AG09319 (cell line): ENCODE measurements at regions not wholly inside any gene's neighbourhood (a gene's known extent, or its start where the extent isn't known, plus 50 kb on each side); places are given as distances from the start of the nearest gene placed in this dataset.

Source experiments
- DNase-seq: peaks from one replicate; pipeline ENCODE4 v3.0.0-alpha.2; 2010; ENCODE audit warnings: low read depth; ENCODE audit errors: extremely low read depth
- CTCF ChIP-seq: IDR thresholded peaks from 2 replicates; pipeline ENCODE4 v1.5.1; 2011; ENCODE audit warnings: low read depth, mild to moderate bottlenecking, inconsistent platforms, low read length, moderate library complexity

DNA sequence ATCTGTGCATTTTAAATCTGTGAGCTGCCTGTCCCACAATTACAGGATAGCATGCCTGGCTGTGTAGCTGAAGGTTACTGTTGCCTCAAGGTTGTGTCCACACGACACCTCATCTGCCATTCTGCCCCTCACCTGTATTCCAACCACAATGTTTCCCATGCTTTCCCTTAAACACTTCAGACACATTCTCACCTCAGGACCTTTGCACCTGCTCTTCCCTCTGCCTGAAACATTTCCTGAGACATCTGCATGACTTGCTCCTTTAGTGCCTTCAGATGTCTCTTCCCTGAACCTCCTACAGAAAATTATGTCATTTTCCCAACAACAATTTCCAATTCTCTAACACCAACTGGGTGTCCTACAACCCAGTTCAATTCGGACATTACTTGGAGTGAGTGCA, 120.4 kb downstream of the ZNF608 start:
- no peak for TF ChIP-seq CTCF
- no peak for DNase-seq

- DNase-seq = no peak
- no peak for TF ChIP-seq CTCF
Measured at GRCh38 chr5:124623265-124623664, 123.2 kb downstream of the ZNF608 start.

DNA sequence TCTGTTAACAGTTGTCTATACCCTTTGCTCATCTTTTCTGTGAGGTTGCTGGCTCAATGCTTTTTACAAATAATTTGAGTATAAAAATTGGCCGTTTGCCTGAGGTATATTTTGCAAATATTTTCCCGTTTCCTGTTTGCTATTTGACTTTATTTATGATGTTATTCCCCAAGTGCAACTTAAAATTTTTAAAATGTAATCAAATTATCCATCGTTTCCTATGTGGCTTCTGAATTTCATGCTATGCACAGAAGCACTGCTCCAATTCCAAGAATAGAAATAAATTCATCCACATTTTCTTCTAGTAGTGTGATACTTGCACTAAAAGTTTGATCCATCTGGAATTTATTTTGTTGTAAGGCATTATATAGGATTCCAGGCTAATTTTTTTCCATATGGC, 123.6 kb downstream of the ZNF608 start:
- TF ChIP-seq CTCF = no peak

DNA sequence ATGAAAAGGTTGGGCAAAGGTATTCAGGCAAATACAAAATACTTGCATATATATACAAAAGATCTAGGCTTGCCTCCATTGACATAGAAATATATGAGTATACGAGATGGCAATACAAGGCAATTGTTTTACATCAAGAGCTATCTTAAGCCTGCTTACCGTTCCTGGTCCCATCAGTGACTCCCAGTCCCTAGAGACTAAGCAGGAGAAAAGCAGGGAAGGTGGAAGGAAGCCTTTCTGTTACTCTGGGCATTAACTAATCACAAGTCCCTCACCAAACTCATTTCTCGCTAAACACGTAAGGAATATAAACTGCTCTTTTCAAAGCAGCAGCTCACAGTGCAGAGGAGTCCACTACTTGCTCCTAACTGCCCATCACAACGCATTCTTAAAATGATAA, 125.2 kb downstream of the ZNF608 start:
- no peak for DNase-seq
- TF ChIP-seq CTCF = no peak

More for the DNA sequence above, 123.6 kb downstream of the ZNF608 start:
- no peak for DNase-seq

DNA sequence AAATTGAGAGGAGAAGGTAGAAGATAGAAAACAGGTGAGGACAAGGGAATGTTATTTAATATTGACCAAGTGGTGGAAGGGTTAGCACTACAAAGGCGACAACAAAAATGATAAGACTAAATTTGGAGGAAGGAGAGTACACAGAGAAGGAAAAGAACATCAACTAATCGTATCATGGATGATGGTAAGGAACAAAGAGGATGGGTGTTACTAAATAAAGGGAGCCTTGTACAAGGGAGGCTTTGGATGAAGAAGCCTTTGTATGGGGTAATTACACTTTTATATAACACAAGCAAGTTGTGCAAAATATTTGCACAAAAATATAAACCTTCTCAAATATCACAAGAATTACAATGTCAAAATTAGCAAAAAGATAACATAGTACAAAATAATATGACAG, 125.7 kb downstream of the ZNF608 start:
- TF ChIP-seq CTCF = no peak

DNA sequence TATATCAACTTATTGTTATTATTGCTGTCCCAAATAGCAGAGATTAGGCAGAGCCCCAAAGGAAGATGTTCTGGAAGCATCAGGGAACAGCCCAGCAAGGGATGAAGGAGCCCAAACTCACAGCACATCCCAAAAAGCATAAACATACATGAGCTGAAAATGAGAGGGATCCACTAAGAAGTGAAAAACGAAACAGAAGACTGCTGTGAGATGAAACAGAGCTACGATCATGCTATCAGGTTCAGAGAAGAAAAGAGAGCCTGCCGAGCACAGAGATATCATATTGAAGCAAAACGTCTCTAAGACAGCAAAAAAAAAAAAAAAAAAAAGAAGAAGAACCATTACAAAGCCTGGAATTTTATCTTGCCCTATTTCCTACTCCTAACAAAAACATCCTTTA, 127.3 kb downstream of the ZNF608 start:
- no peak for DNase-seq
- no peak for TF ChIP-seq CTCF

More for the DNA sequence above, 125.7 kb downstream of the ZNF608 start:
- DNase-seq = no peak

DNA sequence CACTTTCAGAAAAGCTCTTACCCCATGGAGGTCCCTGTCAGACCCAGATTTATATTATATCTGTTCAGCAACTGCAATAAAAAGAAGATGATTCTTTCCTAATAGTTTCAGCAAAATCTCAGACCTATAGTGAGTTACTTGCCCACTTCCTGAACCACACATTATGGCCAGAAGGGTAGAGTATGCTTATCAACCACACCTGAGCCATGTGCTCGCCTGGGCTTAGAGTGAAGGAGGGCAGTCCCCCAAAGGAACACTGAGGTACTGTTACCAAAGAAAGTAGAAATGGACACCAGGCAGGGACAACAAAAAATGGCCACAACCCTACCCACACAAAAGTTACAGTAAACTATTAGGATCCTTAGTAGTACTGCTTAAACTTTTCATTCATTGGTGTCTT, 128.7 kb downstream of the ZNF608 start:
- DNase-seq = no peak
- no peak for TF ChIP-seq CTCF
